Stimulated activated CD4-positive, alpha-beta T cell treated with anti-CD3 and anti-CD28 coated beads, Interleukin-12 subunit alpha, Interleukin-12 subunit beta, amount 100 ng/mL, for 24 hours (primary cell): ENCODE measurements at regions not wholly inside any gene's neighbourhood (a gene's known extent, or its start where the extent isn't known, plus 50 kb on each side); places are given as distances from the start of the nearest gene placed in this dataset.

Experiments used
- DNase-seq, 2 experiments: peaks; one replicate each; pipeline ENCODE4 v3.0.0-alpha.2; 2020; ENCODE audit warnings: low read depth in 2 of 2

DNA sequence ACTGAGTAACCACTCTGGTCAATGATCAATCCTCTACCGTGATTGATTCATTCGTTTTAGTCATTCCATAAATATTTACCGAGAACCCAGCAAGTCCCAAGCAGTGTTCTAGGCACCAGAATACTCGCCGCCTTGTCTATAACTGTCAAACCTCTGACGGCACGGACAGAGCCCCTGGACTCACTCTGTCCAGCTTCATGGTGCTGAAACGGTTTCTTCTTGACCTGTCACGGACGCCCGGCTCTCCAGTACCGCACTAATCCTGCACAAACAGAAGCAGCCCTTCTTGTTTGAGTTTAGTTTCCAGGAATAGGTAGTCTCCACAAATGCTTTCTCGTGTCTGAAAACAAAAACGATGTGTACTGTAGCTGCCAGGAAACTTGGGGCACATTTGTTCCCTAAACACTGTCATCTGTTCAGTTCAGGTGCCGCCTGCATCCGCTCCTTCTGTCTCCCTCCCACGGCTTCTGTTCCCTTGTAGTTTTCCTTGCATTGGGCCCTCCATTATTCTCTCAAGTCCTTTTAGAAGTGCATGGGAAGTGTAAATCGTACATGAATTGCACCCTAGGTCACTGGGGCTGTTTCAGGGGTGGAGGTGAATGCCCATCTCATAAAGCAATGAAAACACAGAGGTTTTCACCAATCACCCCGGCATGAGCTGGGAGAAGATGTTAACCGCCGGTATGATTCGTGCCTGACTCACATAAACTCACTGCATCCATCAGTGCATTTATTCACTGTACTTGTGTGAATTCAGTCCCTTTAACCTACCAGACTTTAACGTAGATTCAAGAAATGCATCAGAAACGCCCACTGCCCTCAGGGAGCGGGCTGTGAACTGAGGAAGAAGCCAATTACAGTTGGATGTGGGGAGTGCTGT lies 209.3 kb upstream of the CDH4 start:
- no peak for DNase-seq

GRCh38 chr20:61043681-61044080 lies 208.4 kb upstream of the CDH4 start:
- DNase-seq: no peak

- no peak for DNase-seq
Observed at GRCh38 chr20:61044499-61044898, 207.6 kb upstream of the CDH4 start.

DNA sequence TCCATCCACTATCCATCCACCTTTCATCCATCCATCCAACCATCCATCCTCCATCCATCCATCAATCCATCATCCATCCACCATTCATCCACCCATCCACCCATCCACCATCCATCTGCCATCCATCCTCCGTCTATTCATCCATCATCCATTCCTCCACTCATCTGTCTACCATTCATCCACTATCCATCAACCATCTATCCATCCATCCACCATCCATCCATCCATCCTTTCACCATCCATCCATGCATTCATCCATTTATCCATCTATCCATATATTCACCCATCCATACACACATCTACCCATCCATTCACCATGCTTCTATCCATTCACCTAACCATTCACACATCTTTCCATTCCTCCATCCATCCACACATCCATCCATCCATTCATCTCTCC lies 207.0 kb upstream of the CDH4 start:
- no peak for DNase-seq

- DNase-seq: no peak
Observed at GRCh38 chr20:61045876-61046585, 206.0 kb upstream of the CDH4 start.

GRCh38 chr20:61046721-61047351 lies 205.2 kb upstream of the CDH4 start:
- no peak for DNase-seq

- DNase-seq: no peak
Observed at GRCh38 chr20:61047515-61047914, 204.5 kb upstream of the CDH4 start.

- DNase-seq: no peak
Observed at GRCh38 chr20:61048302-61048701, 203.8 kb upstream of the CDH4 start.

DNA sequence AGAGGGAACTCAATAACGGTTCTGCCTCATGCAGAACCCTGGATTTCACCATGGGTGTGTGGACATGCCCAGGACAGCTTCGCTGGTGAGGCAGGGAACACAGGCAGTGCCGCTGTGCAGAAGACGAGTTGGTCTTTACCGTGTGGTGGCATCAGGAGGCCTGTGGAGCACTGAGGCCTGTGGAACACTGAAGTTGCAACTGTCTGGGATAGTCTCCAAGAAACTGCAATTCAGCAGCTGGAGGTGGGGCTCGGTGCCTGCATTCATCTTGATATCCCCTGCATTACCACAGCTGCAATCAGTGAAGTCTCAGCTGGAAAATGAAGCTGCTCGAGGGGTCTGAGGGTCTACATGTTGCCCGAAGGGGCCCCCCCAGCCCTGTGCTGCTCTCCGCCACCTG lies 202.4 kb upstream of the CDH4 start:
- DNase-seq: no peak

DNA sequence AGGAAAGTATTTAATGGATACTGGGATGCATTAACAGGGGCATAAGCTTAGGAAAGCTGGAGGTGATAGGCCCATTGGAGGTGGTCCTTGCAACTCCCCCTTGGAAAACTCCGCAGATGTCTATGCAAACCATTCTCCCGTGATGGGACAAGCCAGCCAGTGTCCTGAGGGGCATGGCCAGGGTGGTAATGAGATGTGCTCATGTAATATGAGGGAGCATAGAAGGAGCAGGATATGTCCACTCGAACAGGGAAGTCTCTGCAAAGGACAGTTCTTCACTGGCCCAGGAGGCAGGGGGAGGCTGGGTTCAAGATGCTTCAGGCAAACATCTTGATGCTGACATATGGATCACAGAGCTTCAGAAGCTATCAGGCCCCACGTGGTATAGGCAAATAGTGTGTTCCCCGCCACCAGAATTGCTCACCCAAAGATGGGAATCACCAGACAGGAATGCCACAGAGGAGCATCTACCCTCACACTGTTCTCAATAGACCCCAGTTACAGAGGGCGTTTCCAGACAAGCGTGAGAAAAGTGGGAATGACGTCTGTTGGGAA lies 201.6 kb upstream of the CDH4 start:
- no peak for DNase-seq

DNA sequence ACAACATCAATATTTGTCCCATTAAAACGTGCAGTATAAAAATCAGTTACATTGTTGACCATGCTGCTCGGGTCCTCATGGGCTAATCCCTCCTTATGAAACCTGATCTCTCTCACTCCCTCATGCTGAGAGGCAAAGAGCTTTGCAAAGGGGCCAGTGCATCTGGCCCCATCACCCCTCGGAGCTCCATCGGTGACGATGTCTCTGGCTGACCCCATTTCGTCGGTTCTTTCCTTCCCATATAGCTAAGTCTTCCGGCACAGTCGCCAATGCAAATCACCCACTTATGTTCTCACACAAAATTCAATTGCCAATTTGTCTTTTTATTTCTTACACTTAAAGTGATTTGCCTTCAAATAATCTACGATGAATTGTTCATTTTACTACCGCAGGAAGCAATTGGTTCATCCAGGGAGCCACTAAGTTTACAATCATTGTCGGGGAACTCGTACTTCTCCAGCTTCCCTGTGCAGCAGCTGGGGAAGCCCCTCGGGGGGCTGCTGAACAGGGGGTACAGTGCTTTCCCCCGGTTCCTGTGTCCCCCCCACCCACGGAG lies 199.8 kb upstream of the CDH4 start:
- DNase-seq: no peak

DNA sequence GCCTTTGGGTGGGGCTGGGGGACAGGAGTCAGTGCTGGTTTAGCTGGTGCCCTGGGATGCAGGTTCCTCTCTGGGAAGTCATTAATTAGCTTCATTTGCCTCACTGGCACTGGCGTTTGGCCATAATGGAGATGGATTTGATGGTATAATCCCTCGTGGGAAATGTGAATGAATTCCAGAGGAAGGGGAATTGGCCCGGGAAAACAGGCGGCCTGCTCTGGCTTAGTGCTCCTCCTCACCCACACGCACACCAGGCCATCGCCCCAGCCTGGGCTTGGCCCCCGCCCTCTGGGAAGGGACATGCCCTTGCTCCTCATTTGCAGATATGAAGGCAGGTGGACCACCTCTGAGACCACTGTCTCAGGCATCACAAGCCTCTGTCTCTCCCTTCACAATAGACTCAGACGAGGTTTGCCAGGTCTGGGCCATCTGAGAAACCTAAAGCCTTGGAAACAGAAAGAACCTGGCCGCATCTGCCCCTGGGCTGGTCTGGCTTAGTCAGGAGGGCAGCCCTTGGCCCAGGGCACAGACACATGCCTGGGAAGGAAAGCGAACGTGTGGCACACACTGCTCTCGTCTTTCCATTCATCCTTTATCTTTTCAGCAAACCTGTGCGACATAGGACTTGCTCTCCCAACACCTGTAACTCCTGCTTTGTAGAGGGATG lies 199.2 kb upstream of the CDH4 start:
- DNase-seq: no peak

GRCh38 chr20:61053487-61053886 lies 198.6 kb upstream of the CDH4 start:
- no peak for DNase-seq

- DNase-seq: no peak
Observed at GRCh38 chr20:61053889-61054288, 198.2 kb upstream of the CDH4 start.

- no peak for DNase-seq
Observed at GRCh38 chr20:61054411-61054810, 197.7 kb upstream of the CDH4 start.

DNA sequence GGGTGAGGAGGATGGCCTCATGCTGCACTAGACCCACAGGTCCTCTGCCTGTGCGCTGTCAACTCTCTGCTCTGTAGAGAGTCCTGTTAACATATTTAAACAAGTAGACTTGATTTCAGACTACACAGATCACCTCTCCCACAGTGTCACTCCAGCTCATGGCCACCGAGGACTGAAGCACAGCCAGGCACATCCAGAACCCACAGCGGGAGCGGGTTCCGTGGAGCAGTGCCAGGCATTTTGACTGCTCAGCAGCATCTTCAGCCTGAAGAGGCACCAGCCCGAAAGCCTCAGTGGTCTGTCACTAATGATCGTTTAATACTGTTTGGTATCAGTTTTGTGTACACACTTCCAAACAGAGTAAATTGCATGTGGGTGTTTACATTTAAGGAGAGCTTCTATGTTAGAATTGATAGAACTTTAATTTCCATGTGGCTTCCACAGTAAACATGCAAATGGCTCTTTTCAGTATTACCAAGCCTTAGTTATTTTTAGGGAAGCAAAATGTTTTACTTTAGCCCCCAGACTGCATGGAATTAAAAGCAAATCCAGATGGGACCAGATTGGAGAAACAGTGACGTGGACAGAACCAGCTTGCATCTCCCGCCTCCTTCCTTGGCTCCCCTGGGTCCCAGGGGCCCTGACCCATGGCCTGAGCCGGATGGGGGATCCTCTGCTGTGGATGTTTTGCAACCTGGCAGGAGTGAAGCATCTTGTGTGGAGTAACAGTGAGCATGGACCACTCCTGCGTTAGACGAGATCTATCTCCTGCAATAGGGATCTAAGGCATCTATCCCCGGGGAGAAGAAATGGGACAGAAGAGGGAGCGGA lies 196.7 kb upstream of the CDH4 start:
- no peak for DNase-seq

DNA sequence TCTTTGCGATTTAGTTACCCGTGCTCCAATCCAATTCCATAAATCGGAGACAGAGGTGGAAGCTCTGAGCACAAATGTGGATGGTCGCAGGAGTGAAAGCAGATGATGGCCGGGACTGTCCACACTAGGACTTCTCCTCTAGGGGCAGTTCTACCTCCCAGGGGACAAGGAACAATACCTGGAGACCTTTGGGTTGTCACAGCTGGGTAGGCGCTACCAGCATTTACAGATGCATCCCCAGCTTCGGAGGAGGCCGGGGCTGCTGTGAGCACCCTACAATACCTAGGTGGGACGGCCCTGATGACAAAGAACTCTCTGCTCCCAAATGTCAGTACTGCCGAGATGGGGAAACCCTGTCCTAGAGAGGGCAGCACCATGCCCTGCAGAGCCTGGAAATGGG lies 195.9 kb upstream of the CDH4 start:
- no peak for DNase-seq

DNA sequence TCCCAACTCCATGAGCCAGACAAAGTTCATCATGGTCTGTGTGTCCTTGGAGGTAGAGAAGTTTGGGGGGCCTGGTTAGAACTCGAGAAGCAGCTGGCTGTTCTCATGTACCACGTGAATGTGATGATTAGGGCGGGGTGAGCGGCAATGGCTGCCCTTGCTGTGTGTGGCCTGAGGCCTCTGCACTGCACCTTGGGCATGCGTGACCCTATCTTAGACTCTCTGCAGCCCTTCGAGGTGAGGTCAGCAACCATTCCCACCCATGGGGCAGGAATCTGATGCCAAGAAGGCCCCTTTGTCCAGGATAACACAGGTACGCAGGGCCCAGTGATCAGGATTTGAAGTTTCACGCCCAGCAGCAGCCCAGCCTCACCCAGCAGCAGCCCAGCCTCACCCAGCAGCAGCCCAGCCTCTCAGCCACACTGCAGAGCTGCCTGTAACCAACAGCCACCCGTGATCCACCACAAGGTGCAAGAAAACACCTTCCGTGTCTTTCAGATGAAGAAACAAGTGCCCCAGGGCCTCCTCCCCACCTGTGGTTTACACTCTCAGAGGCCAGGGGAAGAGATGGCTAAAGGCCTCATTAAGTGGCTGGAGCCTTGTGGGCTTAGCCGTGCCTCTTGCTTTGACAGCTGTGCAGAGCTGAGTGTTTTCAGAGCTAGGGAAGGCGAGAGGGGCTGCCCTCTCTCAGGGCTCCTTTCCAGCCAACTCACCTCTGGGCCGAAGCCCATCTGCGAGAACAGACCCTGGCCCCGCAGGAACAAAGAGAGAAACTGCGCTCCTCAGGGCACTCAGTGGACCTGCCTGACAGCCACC lies 195.2 kb upstream of the CDH4 start:
- no peak for DNase-seq

DNA sequence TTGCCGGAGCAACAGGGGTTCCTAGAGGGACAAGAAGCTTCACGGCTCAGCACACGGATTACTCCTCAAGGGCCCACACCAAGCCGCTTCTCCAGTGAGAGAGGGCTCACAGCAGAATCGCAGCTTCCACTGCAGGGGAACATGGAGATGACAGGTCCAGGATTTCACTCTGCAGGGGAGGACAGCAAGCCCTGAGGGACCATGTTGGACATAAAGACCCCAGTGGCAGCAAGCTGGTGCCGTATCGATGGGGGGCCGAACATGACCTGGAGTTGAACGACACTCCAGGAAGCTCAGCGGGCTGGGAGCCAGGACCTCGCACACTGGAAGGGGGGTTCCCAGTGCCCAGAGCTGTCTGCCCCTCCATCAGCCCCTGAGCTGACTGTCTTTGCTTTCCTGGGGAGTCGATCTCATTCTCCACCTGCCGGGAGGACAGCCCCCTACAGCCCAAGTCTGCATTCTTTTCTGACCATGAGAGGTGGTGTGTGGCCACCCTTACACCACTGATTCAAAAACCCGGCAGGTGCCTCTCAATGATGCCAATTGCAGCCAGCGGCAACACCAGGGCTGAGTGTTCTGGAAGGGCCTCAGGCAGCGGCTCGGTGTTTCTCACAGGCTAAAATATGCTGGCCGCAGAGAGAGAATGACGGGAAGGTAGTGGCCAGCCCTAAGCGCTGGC lies 194.5 kb upstream of the CDH4 start:
- DNase-seq: no peak
